ENCODE measurements at regions not wholly inside any gene's neighbourhood (a gene's known extent, or its start where the extent isn't known, plus 50 kb on each side); places are given as distances from the start of the nearest gene placed in this dataset.

- no peak overlapping the region for H3K23ac ChIP-seq (ENCODE audit: insufficient read length, low read depth, low read length)
- no peaks in the 10 kb centered on the region for H3K9me3 ChIP-seq (ENCODE audit: control insufficient read depth, low read depth, low read length)
- no peak overlapping the region for H3K4ac ChIP-seq (ENCODE audit: low read depth, low read length)
- no peaks in the 10 kb centered on the region for H3K4me1 ChIP-seq (ENCODE audit: insufficient read depth, low read length)
- no peak overlapping the region for H2BK120ac ChIP-seq (ENCODE audit: low read depth, low read length, poor library complexity, severe bottlenecking)
- H4K91ac ChIP-seq (ENCODE audit: insufficient read length, low read depth, low read length), result no peak overlapping the region
- no peaks in the 10 kb centered on the region for H3K79me2 ChIP-seq (ENCODE audit: insufficient read depth, low read length)
- no peak overlapping the region for H3T11ph ChIP-seq (ENCODE audit: low read length)
- no peaks in the 10 kb centered on the region for H4K20me1 ChIP-seq (ENCODE audit: control insufficient read depth, insufficient read depth, insufficient read length)
- H2BK20ac ChIP-seq (ENCODE audit: low read depth, low read length, poor library complexity, severe bottlenecking), result no peak overlapping the region
- peaks cover 10 to 12% of the 10 kb centered on the region in 2 experiments for H3K9me3 Mint-ChIP-seq
- H3K36me3 Mint-ChIP-seq (ENCODE audit: insufficient read depth in 1 of 3, low read depth in 3 of 3), result peaks cover 2 to 9% (median 7%) of the 10 kb centered on the region in 3 experiments; a peak in 6 of 7 replicates
- H2BK5ac ChIP-seq (ENCODE audit: insufficient read length, low read length), result no peak overlapping the region
- H3K27ac Mint-ChIP-seq, result no peak overlapping the region
- no peak for TF ChIP-seq CTCF (conservative IDR thresholded peaks at IDR 0.05)
- H4K8ac ChIP-seq (replicated peaks; ENCODE audit: insufficient read length, low read depth, low read length), result no peak overlapping the region
- H3K56ac ChIP-seq (ENCODE audit: insufficient read length, low read depth, low read length), result no peak overlapping the region
- no peak overlapping the region for H2AFZ ChIP-seq (ENCODE audit: low read length)
- H3K14ac ChIP-seq (ENCODE audit: insufficient read depth, low read length), result no peak overlapping the region
- no peak overlapping the region for H3K4me3 Mint-ChIP-seq
- DNase-seq, result no peak
- no peak overlapping the region for H3K18ac ChIP-seq (ENCODE audit: insufficient read length, low read depth, low read length)
- no peaks in the 10 kb centered on the region for H3K27me3 ChIP-seq (ENCODE audit: insufficient read depth, low read length)
- H3K79me1 ChIP-seq (ENCODE audit: insufficient read depth, low read depth, low read length, poor library complexity, severe bottlenecking), result no peaks in the 10 kb centered on the region
- H4K5ac ChIP-seq (ENCODE audit: insufficient read length, low read depth, low read length), result no peak overlapping the region
- H3K27me3 Mint-ChIP-seq (ENCODE audit: low read depth), result peaks cover 23% of the 10 kb centered on the region
- no CpG with 5 or more reads among the region's 7 CpGs for WGBS (ENCODE audit: extremely low coverage, insufficient read length, low lambda C conversion rate)
- no peaks in the 10 kb centered on the region for H3K23me2 ChIP-seq (ENCODE audit: insufficient read length, low read depth, low read length, poor library complexity, severe bottlenecking)
- no peak overlapping the region for H2BK15ac ChIP-seq (ENCODE audit: low read depth, low read length)
- no peaks in the 10 kb centered on the region for H3K4me1 Mint-ChIP-seq
- H2BK12ac ChIP-seq (ENCODE audit: insufficient read length, low read depth, low read length), result no peak overlapping the region
- H3K9ac ChIP-seq (ENCODE audit: extremely low read depth, insufficient read length, low read length), result no peak overlapping the region
- H2AK5ac ChIP-seq (ENCODE audit: insufficient read length, low read length), result no peak overlapping the region
- H3K4me2 ChIP-seq (ENCODE audit: insufficient read depth, insufficient read length, low read length), result no peak overlapping the region
- H3K27ac ChIP-seq (ENCODE audit: insufficient read length, low read depth, low read length), result no peak overlapping the region
Measured at GRCh38 chr1:25111706-25112105, 120.6 kb downstream of the SYF2 start.

All from H9 (cell line).